NCI-H226 (cell line): ENCODE measurements at regions not wholly inside any gene's neighbourhood (a gene's known extent, or its start where the extent isn't known, plus 50 kb on each side); places are given as distances from the start of the nearest gene placed in this dataset.

Experiments used
- DNase-seq: peaks from one replicate; pipeline ENCODE4 v3.0.0-alpha.2; 2015

DNA sequence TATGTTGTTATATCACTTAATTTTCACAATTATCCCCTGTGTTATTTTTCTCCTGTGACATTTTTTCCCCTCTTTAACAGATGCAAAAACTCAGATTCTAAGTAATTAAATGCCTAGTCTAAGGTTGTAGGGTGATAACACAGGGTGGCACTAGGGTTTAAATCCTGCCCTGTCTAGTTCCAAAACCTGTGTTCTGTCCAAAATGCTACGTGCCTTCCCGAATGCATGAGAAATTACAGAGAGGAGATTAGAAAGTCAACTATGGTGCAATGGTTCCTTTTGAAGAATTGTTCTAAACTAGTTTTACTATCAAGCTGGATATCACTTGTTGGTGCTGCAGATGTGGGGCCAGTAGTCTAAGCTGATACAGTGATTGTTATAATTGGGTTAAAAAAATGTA is 108.0 kb downstream of the DIPK2A start:
- DNase-seq = no peak

DNA sequence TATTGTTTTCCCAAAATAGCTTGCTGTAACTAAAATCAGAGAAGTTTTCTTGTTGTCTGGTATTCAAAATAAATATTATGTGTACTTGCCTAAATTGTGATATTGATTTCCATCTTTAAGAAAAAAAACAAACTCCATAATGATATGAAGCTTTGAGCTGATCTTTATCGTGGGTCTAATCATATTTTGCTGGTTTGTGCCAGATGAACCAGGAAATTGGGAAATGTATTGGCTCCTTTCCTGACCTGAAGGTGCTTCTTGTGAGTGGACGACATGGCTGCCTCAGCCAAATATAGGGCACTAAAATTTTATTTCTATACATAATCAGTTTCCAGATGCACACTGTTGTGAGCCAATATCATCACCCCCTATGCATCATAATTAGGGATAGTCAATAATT is 113.3 kb downstream of the DIPK2A start:
- DNase-seq = no peak

DNA sequence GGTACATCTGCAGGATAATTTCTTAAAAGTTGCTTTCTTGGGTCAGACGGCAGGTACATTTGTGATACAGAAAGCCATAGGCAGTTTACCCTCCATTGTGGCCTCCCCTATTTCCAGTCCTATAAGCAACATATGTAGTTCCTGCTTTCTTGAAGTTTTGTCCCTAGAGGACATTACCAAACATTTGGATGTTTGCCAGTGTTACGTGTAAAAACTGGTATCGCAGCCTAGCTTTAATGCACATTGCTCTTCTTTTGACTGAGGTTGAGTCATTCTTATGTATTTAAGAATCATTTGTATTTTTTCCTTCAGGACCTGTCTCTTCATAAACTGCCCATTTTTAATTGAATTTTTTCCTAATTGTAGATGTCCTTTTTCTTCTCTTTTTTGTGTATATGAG is 114.3 kb downstream of the DIPK2A start:
- no peak for DNase-seq

DNA sequence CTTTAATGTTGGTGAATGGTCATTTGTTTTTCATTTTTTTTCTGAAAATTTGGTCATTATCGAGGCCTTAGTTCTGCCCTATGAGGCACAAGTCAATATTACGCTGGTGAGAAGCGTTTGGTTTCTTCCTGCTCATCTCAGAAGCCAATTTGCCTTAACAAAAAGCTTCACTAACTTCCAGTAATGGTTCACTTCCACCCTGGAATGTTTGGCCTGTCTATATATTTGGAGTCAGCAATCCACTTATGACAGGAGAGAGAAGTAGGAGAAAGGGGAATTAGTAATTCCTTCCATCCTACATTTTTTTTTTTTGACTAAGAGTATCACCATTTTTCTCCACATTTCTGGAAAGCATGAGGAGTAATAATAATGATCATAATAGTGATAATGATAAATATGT is 124.4 kb downstream of the DIPK2A start:
- no peak for DNase-seq

- no peak for DNase-seq
These were observed 125.5 kb downstream of the DIPK2A start for GRCh38 chr3:144097163-144097562.

DNA sequence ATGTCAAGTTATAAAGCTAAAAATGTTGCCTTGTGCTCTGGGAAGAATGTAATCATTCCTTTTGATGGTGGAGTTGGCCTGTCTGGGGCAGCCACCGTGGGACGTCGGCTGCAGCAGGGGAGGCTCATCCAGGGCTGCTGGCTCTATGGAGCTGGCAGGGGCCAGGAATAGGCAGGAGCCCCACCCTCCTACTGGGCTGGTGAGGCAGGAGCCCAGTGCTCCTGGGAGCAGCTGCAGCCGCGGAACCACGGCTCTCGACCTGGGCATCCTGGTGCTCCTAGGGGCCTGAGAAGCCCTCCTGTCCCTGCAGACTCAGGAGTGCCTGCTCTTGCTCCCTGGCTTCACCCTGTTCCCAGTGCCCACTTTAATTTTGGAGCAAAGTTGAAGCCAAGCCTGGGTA is 127.1 kb downstream of the DIPK2A start:
- no peak for DNase-seq

- DNase-seq = no peak
These were observed 130.8 kb downstream of the DIPK2A start for GRCh38 chr3:144102421-144102820.

DNA sequence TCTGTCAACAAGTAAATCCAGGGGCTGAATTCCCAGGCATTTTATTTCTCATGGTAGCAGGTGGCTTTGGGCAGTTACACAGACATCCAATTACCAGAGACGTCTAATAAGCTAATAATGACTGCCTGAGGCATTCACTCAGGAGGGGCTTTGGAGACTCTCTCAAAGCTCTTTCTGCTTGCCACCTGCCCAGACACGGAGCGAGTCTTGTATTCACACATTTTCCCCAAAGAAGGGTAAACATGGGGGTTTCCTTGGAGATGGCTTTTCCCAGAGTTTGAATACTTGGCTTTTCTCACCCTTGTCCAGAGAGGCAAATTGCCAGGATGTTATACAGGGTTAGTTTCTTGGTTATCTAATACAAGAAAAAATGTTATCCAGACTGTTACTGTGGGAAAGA is 132.6 kb downstream of the DIPK2A start:
- DNase-seq = peak; percentile 43

DNA sequence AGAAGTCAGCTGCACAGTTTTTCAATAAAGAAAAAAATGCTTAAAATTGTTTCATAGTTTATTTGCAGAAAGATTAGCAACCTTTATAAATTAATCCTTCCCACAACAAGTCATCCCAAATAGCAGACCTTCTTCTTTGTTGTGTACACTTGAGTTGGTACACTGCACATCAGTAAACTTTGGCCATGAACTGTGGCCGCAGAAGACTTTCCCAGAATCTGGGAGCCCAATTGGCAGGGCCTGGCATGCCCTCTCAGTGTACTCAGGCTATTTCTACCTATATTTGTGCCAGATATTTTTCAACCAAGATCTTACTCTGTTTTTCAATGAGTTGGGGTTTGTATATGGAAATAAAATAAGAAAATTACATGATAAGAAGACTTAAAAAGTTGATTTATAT is 133.1 kb downstream of the DIPK2A start:
- no peak for DNase-seq

- peak; percentile 19 for DNase-seq
These were observed 133.9 kb downstream of the DIPK2A start for GRCh38 chr3:144105542-144105941.

DNA sequence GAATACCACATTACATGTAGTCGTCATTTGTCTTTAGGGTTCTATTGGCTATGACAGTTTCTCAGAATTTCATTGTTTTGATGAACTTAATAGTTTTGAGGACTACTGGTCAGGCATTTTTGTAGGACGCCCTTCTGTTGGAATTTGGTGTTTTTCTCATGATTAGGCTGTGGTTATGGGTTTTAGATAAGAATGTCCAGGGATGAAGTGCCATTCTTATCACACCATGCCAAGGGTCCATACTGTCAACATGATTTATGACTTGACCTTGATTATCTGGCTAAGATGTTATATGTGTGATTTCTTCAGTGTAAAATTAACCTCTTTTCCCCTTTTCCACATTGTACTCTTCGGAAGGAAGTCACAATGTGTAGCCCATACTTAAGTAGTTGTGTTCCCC is 135.3 kb downstream of the DIPK2A start:
- peak; percentile 83 for DNase-seq

DNA sequence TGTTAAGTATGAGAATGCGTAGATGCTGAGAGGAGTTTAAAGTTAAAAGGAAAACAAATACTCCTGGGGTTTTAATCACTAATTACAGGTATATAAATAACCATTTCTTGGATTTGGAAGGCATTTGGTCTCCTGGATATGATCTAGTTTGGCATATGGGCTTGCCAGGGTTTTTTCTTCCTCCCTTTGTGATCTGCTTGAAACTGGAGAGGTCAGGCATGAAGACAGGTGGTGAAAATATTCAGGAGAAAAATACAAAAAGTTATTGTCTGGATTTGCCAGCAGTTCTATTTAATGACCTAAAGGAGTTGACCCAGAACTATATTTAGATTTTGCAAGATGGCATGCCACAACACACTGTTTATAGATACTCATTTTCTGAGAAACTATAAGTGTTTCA is 136.3 kb downstream of the DIPK2A start:
- no peak for DNase-seq

- no peak for DNase-seq
These were observed 138.3 kb downstream of the DIPK2A start for GRCh38 chr3:144109944-144110343.

DNA sequence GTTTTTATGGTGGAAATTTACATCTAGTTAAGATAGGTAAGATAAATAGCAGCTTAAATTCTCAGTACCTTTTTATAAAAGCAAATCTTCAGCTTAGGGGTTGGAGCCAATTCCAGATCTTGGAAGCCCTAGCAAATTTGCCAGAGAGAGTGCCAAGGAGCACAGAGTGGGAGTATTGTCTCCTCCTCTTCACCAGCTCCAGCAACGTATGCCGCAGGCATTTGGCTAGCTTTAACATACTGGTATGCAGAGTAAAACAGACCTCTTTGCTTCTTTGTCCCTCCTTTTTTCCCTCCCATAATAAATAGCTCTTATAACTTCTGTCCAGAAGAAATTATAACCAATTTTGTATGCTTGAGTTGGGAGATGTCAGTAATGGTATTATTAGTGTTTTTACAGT is 140.4 kb downstream of the DIPK2A start:
- peak; percentile 76 for DNase-seq

- no peak for DNase-seq
These were observed 140.8 kb downstream of the DIPK2A start for GRCh38 chr3:144112437-144112836.

DNA sequence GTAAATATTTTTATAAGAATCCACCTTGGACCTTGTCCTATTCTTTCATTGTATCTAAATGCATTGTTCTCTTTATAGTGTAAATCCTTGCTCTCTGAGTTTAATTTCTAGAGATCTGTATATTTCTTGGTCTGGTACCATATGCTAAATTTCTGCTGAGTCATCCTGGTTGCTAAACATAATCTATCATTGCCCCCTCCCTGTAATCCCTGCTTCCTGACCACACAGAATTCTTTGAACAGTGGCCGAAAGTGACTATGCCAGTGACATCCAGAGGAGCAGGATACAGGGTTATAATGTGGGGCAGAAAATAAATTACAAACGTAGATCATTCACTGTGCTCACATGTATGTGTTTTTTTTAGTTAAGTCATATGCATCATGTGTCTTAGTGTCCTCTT is 143.1 kb downstream of the DIPK2A start:
- no peak for DNase-seq

- no peak for DNase-seq
These were observed 148.0 kb downstream of the DIPK2A start for GRCh38 chr3:144119633-144120032.

GRCh38 chr3:144121661-144122060 is 150.0 kb downstream of the DIPK2A start:
- DNase-seq = no peak

- peak; percentile 85 for DNase-seq
These were observed 155.4 kb downstream of the DIPK2A start for GRCh38 chr3:144127014-144127413.

- no peak for DNase-seq
These were observed 156.1 kb downstream of the DIPK2A start for GRCh38 chr3:144127700-144128099.

- no peak for DNase-seq
These were observed 156.7 kb downstream of the DIPK2A start for GRCh38 chr3:144128108-144128892.

DNA sequence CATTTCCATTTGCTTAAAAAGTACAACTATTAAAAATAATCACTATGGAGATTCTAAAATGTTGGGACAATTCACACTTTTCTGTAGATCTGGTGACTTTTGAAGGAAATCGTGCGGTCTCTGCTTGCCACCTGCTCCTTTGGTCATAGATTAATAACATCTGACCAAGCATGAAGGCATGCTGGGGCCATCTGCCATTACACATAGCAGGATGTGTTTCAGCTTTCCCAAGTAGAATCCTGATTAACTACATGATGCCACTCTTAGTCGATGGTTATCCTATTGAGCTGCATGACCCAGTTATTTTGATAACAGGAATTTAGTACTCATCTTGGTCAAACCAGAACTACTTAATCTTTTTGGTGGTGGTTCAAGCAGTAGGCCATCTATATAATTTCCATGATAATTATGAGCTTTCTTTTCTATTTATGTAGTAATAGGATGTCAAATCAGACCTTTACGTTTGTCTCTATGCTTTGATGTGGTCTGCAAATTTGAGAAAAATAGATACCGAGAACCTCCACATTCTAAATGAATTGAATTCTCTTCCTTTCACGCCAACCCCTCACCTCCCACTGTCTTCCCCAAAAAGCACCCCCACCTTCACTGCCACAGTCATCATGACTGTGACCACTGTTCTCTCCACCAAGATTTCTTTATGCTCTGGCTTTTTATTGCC is 158.1 kb downstream of the DIPK2A start:
- no peak for DNase-seq

GRCh38 chr3:144141074-144141473 is 169.5 kb downstream of the DIPK2A start:
- no peak for DNase-seq

- DNase-seq = no peak
These were observed 169.9 kb downstream of the DIPK2A start for GRCh38 chr3:144141496-144141895.
